GM12891 (cell line): ENCODE measurements at regions not wholly inside any gene's neighbourhood (a gene's known extent, or its start where the extent isn't known, plus 50 kb on each side); places are given as distances from the start of the nearest gene placed in this dataset.
A peak's percentile ranks its signal among the peaks of the same experiment; 100 is the strongest.

Experiments
- DNase-seq: peaks from one replicate; pipeline ENCODE4 v3.0.0; 2011; ENCODE audit warnings: low spot score; ENCODE audit not compliant: insufficient read length
- FAIRE-seq: peaks from 2 replicates; lab custom pipeline; 2011; peaks lifted over from hg19 to GRCh38; lab: Jason Lieb, UNC
- PAX5 ChIP-seq: IDR thresholded peaks from 2 replicates; pipeline ENCODE4 v1.6.1; 2011; ENCODE audit warnings: low read length, moderate library complexity, mild to moderate bottlenecking; ENCODE audit not compliant: insufficient read depth, severe bottlenecking
- POLR2A ChIP-seq: IDR thresholded peaks from 2 replicates; pipeline ENCODE4 v1.6.1; 2011; ENCODE audit warnings: low read depth, low read length, control low read depth
- POLR2AphosphoS5 ChIP-seq: IDR thresholded peaks from 2 replicates; pipeline ENCODE4 v1.6.1; 2011; ENCODE audit warnings: low read depth, low read length, control low read depth
- POU2F2 ChIP-seq: IDR thresholded peaks from 2 replicates; pipeline ENCODE4 v1.6.1; 2011; ENCODE audit warnings: low read depth, mild to moderate bottlenecking, control low read depth, low read length, moderate library complexity
- SPI1 ChIP-seq: IDR thresholded peaks from 2 replicates; pipeline ENCODE4 v1.6.1; 2011; ENCODE audit warnings: low read depth, low read length, control low read depth
- TAF1 ChIP-seq: IDR thresholded peaks from 2 replicates; pipeline ENCODE4 v1.6.1; 2011; ENCODE audit warnings: low read depth, low read length, control low read depth

DNA sequence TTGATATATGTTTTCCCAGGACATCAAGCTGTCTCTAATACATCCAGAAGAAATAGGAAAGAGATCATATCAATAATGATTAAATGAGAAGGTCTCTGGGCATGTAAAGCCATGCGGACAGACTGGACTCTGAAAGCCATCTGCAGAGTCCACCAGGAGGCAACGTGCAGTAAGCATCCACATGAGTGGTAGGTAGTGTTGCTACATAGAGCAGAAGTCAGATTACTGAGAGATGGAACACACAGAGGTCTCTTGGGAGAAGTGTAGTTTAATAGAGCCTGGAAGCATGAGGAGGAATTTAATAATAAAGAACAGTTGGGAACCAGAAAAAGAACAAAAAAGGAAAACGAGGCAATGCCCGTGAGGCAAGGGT, 758.1 kb upstream of the DDX18 start:
- FAIRE-seq = no peak
- DNase-seq = no peak
- TF ChIP-seq POU2F2 (no peak), POLR2A (no peak), TAF1 (no peak)

DNA sequence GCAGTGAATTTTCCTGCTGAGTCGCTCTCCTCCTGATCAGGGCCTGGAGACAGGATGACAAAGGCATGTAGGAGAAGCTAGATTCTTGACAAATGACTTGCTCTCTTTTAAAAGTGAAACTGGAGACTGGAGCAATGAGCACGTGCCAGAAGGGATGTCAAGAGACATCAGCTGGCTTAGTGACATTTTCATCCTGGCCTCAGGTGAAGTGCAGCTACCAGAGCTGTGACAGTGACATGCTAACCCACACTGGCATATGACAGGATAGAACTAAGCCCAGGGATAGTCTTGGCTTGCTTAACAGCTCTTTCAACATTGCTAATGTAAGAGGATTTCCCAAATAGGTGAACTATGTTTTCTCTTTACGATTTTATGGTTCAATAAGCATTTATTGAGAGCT, 757.5 kb upstream of the DDX18 start:
- no peak for TF ChIP-seq TAF1
- TF ChIP-seq POLR2AphosphoS5 = no peak
- TF ChIP-seq POU2F2 = no peak
- TF ChIP-seq PAX5 = no peak
- TF ChIP-seq POLR2A = no peak
- TF ChIP-seq SPI1 = no peak
- FAIRE-seq = no peak
- DNase-seq = no peak

DNA sequence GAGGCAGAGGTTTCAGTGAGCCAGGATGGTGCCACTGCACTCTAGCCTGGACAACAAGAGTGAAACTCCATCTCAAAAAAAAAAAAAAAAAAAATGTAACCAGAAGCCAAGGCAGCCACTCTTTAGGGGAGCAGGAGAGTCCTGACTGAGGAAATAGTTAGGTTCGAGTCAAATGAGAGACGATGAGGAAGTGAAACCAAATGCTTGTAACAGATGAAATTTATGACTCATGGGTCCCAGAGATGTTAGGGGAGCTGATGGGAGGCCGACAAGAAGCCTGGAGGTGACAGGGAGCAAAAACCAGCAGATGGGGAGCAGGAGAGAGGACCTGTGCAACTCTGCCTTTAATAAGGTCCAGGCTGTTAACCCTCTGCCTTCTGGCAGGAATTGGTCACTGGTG, 756.1 kb upstream of the DDX18 start:
- TF ChIP-seq SPI1 = peak; percentile 97
- no peak for TF ChIP-seq POU2F2
- no peak for TF ChIP-seq POLR2AphosphoS5
- FAIRE-seq = no peak
- DNase-seq = no peak

DNA sequence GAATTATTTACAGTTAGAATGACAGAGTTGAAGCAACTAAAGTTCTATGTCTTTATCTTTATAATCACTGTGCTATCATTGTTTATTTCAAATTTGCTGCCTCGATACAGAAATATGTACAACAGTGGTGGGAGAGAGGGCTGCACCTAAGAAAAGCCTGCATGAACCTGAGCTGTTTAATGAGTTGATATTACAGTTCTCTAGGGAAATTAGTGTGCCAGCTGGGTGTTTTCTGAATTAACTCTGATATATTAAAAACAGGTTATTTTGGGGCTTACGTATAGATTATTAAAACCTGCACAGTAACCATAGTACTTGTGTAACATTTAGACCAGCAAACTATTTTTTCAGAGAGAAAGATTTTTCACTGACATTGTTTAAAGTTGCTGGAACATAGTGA, 750.5 kb upstream of the DDX18 start:
- FAIRE-seq = no peak
- no peak for TF ChIP-seq POLR2AphosphoS5
- TF ChIP-seq SPI1 = no peak
- no peak for TF ChIP-seq POLR2A
- no peak for TF ChIP-seq PAX5
- TF ChIP-seq POU2F2 = no peak
- DNase-seq = no peak

DNA sequence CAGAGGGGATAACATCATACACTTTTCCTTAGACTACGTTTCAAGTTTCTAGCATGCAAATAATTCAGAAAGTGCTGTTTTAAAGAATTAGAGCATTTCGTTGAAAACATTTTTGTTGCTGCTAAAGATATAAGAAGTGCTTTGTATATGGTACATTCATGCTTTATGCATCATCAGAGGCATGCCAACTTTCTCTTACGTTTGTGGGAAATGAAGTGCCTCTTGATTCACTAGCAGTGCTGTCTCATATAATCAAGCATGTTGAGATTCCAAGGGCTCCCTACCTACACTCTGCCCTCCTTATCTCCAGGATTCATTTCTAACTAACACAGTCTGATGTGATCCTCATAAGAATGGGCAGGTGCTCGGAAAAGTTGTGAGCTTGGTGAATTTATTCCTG, 748.6 kb upstream of the DDX18 start:
- FAIRE-seq (no peak), DNase-seq (no peak)
- TF ChIP-seq POLR2AphosphoS5 (no peak), POU2F2 (no peak)

DNA sequence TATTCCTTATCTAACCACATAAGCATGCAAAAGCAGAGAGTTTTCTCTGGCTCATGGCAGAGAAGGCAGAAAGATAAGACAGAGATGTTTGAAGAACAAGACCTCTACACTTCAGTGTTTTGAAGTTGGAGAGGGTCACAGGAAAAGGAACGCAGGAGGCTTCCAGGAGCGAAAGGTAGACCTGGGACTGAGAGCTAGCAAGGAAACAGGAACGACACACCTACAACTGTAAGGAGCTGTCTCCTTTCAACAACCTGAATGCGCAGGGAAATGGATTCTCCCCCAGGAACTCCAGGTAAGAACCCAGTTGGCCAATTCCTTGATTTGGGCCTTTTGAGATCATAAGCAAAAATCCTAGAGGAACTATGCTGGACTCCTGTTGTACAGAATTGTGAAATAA, 746.6 kb upstream of the DDX18 start:
- no peak for FAIRE-seq
- no peak for DNase-seq
- TF ChIP-seq POLR2AphosphoS5 (no peak), TAF1 (no peak), POU2F2 (no peak), PAX5 (no peak), POLR2A (no peak), SPI1 (no peak)

DNA sequence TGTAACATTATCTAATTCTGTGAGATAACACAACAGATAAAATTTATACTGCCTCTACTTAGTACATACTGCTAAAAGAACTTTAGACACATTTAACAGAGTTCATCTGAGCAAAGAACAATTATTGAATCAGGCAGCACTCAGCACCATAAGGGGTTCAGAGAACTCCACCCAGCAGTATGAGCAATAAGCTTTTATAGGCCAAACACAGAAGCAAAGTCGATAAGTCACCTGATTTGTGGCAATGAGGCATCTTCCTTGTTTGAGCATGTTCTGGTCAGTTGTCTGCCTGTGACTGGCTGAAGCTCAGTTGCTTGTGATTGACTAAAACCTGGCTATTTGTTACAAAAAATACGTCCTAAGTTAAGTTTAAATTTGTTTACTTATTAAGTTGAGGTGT, 746.1 kb upstream of the DDX18 start:
- no peak for FAIRE-seq
- DNase-seq = no peak
- TF ChIP-seq TAF1 (no peak), PAX5 (no peak), SPI1 (no peak), POLR2A (no peak), POLR2AphosphoS5 (no peak)

DNA sequence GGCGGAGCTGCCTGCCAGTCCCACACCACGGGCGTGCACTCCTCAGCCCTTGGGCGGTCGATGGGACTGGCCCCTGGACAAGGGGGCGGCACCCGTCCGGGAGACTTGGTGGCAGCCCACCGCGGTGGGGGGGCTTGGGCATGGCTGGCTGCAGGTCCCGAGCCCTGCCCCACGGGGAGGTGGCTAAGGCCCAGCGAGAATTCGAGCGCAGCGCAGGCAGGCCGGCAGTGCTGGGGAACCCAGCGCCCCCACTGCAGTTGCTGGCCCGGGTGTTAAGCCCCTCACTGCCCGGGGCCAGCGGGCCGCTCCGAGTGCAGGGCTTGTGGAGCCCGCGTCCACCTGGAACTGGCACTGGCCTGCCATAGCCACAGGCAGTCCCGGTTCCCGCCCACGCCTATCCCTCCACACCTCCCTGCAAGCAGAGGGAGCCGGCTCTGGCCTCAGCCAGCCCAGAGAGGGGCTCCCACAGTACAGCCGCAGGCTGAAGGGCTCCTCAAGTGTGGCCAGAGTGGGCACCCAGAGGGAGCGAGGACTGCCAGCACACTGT, 742.9 kb upstream of the DDX18 start:
- no peak for TF ChIP-seq POLR2AphosphoS5
- TF ChIP-seq POU2F2 = no peak
- TF ChIP-seq TAF1 = no peak
- no peak for TF ChIP-seq SPI1
- TF ChIP-seq POLR2A = no peak
- TF ChIP-seq PAX5 = no peak
- no peak for FAIRE-seq
- DNase-seq = no peak

DNA sequence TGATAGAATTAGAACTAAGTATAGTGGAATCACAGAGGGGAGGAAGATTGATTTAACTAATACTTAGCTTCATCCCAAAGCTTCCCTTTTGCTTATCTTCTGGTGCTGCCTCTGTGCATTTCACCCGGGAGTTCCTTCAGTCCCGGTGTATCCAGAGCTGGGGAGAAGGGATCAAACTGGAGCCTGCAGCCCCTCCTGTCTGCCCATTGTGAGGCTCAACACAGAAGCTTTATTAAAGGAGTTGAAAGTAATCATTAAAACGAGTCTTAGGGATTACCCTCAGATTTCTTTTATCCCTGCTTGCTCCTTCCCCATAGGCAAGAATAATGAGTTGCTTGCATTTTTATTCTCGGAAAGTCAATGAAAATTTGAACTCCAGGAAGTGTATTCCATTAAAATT, 739.7 kb upstream of the DDX18 start:
- DNase-seq (no peak), FAIRE-seq (no peak)
- TF ChIP-seq TAF1 (no peak), PAX5 (no peak), POLR2A (no peak)

DNA sequence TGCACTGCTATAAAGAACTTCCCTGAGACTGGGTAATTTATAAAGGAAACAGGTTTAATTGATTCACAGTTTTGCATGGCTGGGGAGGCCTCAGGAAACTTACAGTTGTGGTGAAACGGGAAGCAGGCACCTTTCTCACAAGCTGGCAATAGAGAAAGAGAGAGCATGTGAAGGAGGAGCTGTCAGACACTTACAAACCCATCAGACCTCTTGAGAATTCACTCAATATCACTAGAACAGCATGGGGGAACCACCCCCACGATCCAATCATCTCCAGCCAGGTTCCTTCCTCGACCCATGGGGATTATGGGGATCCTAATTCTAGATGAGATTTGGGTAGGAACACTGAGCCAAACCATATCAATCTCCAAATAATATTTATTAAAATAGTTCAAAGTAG, 729.2 kb upstream of the DDX18 start:
- no peak for DNase-seq
- no peak for TF ChIP-seq SPI1
- TF ChIP-seq PAX5 = no peak
- no peak for TF ChIP-seq POLR2AphosphoS5
- TF ChIP-seq POLR2A = no peak
- no peak for TF ChIP-seq TAF1
- no peak for TF ChIP-seq POU2F2
- no peak for FAIRE-seq

DNA sequence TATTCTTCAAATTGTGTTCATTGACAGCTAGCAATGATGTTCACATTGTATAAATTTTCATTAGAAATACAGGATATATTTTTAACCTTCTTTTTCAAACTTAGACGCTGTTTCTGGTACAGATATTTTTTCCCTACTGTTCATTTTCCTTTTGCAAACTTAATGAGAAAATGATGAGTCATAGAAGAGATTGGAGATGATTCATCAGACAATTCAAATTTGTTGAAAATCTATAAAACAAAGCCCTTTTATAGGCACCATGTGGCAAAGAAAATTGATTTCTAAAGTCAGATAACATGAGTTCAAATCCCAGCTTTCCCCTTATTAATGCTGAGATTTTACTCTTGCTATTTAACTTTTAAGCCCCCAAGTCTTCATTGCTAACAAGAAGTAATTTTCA, 728.8 kb upstream of the DDX18 start:
- DNase-seq (no peak), FAIRE-seq (no peak)
- no peak for TF ChIP-seq POLR2AphosphoS5
- TF ChIP-seq PAX5 = no peak
- TF ChIP-seq TAF1 = no peak
- no peak for TF ChIP-seq POLR2A
- TF ChIP-seq SPI1 = no peak
- no peak for TF ChIP-seq POU2F2
